OCI-LY7 (cell line): ENCODE measurements at regions not wholly inside any gene's neighbourhood (a gene's known extent, or its start where the extent isn't known, plus 50 kb on each side); places are given as distances from the start of the nearest gene placed in this dataset.

Source experiments
- CTCF ChIP-seq: fragments of 200-600 bp; sonication (generic); conservative IDR thresholded peaks from 2 replicates; pipeline ENCODE4 v1.5.1; 2014; ENCODE audit warnings: mild to moderate bottlenecking, antibody characterized with exemption, low read length, moderate library complexity, mixed read lengths
- EZH2phosphoT487 ChIP-seq: fragments of 200-600 bp; sonication (generic); IDR thresholded peaks from 2 replicates; pipeline ENCODE4 v1.6.1; 2018; ENCODE audit warnings: low read depth, borderline replicate concordance, mild to moderate bottlenecking, mixed run types, antibody characterized with exemption, low read length, moderate library complexity, mixed read lengths

- TF ChIP-seq CTCF (no peak), EZH2phosphoT487 (no peak)
Measured at GRCh38 chr6:54535568-54535967, 227.3 kb downstream of the TINAG start.
